ENCODE measurements at regions not wholly inside any gene's neighbourhood (a gene's known extent, or its start where the extent isn't known, plus 50 kb on each side); places are given as distances from the start of the nearest gene placed in this dataset.

- TF ChIP-seq CTCF (conservative IDR thresholded peaks at IDR 0.05; ENCODE audit: low read depth, low read length) (no peak), EZH2 (IDR thresholded peaks at IDR 0.05; ENCODE audit: borderline replicate concordance, low read depth, low read length, poor library complexity, severe bottlenecking) (no peak)
Measured at GRCh38 chr11:25613865-25614264, 718.1 kb upstream of the ANO3 start.
